ENCODE measurements at regions not wholly inside any gene's neighbourhood (a gene's known extent, or its start where the extent isn't known, plus 50 kb on each side); places are given as distances from the start of the nearest gene placed in this dataset.
A peak's percentile ranks its signal among the peaks of the same experiment; 100 is the strongest.

GRCh38 chr2:238973038-238973739 is 125.3 kb downstream of the TWIST2 start:
- H3K9me3 ChIP-seq (ENCODE audit: insufficient read depth, low read length), result 0 out of 2 replicates have a peak, but pooled peaks cover 5% of the 10 kb centered on the region
- TF ChIP-seq ZNF274 (IDR thresholded peaks at IDR 0.05; ENCODE audit: low read depth, low read length) (no peak), SUZ12 (IDR thresholded peaks at IDR 0.05; ENCODE audit: extremely low read depth, insufficient read depth, insufficient read length) (no peak), YY1 (IDR thresholded peaks at IDR 0.05; ENCODE audit: insufficient read depth, insufficient read length) (no peak)

GRCh38 chr2:238974081-238974480 is 126.2 kb downstream of the TWIST2 start:
- DNase-seq (ENCODE audit: low read depth, low spot score), result no peak
- peaks cover 7% of the 10 kb centered on the region for H3K4me1 ChIP-seq (ENCODE audit: insufficient read depth, insufficient read length)
- no peak overlapping the region for H3K9ac ChIP-seq (ENCODE audit: insufficient read length, low read depth)
- H3K9me3 ChIP-seq (ENCODE audit: insufficient read depth, low read length), result 0 out of 2 replicates have a peak, but pooled peaks cover 5% of the 10 kb centered on the region
- H3K27me3 ChIP-seq (ENCODE audit: insufficient read depth, insufficient read length), result peaks cover 5% of the 10 kb centered on the region
- H3K4me3 ChIP-seq (ENCODE audit: insufficient read length, low read depth), result no peak overlapping the region
- no peaks in the 10 kb centered on the region for H3K36me3 ChIP-seq (ENCODE audit: insufficient read depth, insufficient read length, low read length)
- TF ChIP-seq YY1 (IDR thresholded peaks at IDR 0.05; ENCODE audit: insufficient read depth, insufficient read length) (no peak), ZNF274 (IDR thresholded peaks at IDR 0.05; ENCODE audit: low read depth, low read length) (no peak), SUZ12 (IDR thresholded peaks at IDR 0.05; ENCODE audit: extremely low read depth, insufficient read depth, insufficient read length) (no peak)

More at GRCh38 chr2:238973038-238973739, 125.3 kb downstream of the TWIST2 start:
- peaks cover 7% of the 10 kb centered on the region for H3K4me1 ChIP-seq (ENCODE audit: insufficient read depth, insufficient read length)
- no peaks in the 10 kb centered on the region for H3K36me3 ChIP-seq (ENCODE audit: insufficient read depth, insufficient read length, low read length)
- DNase-seq (ENCODE audit: low read depth, low spot score), result no peak
- H3K4me3 ChIP-seq (ENCODE audit: insufficient read length, low read depth), result no peak overlapping the region
- no peak overlapping the region for H3K9ac ChIP-seq (ENCODE audit: insufficient read length, low read depth)
- peaks cover 5% of the 10 kb centered on the region for H3K27me3 ChIP-seq (ENCODE audit: insufficient read depth, insufficient read length)

- Histone ChIP-seq H3K9ac (ENCODE audit: insufficient read length, low read depth) (no peak overlapping the region), H3K36me3 (ENCODE audit: insufficient read depth, insufficient read length, low read length) (no peaks in the 10 kb centered on the region), H3K27me3 (ENCODE audit: insufficient read depth, insufficient read length) (peaks cover 5% of the 10 kb centered on the region), H3K4me1 (ENCODE audit: insufficient read depth, insufficient read length) (peaks cover 7% of the 10 kb centered on the region), H3K9me3 (ENCODE audit: insufficient read depth, low read length) (peaks cover 6% of the 10 kb centered on the region; the same call in 1 of the 2 replicates), H3K4me3 (ENCODE audit: insufficient read length, low read depth) (no peak overlapping the region)
- no peak for TF ChIP-seq YY1 (IDR thresholded peaks at IDR 0.05; ENCODE audit: insufficient read depth, insufficient read length)
- TF ChIP-seq ZNF274 (IDR thresholded peaks at IDR 0.05; ENCODE audit: low read depth, low read length), result no peak
- TF ChIP-seq SUZ12 (IDR thresholded peaks at IDR 0.05; ENCODE audit: extremely low read depth, insufficient read depth, insufficient read length), result no peak
- peak; percentile 48 for DNase-seq (ENCODE audit: low read depth, low spot score)
These were observed 126.7 kb downstream of the TWIST2 start for GRCh38 chr2:238974501-238975166.

GRCh38 chr2:238975408-238975807 is 127.5 kb downstream of the TWIST2 start:
- Histone ChIP-seq H3K4me1 (ENCODE audit: insufficient read depth, insufficient read length) (peaks cover 7% of the 10 kb centered on the region), H3K36me3 (ENCODE audit: insufficient read depth, insufficient read length, low read length) (no peaks in the 10 kb centered on the region), H3K4me3 (ENCODE audit: insufficient read length, low read depth) (no peak overlapping the region), H3K27me3 (ENCODE audit: insufficient read depth, insufficient read length) (peaks cover 5% of the 10 kb centered on the region), H3K9me3 (ENCODE audit: insufficient read depth, low read length) (peaks cover 10% of the 10 kb centered on the region; the same call in 1 of the 2 replicates), H3K9ac (ENCODE audit: insufficient read length, low read depth) (no peak overlapping the region)
- DNase-seq (ENCODE audit: low read depth, low spot score), result no peak
- TF ChIP-seq ZNF274 (IDR thresholded peaks at IDR 0.05; ENCODE audit: low read depth, low read length) (no peak), SUZ12 (IDR thresholded peaks at IDR 0.05; ENCODE audit: extremely low read depth, insufficient read depth, insufficient read length) (no peak), YY1 (IDR thresholded peaks at IDR 0.05; ENCODE audit: insufficient read depth, insufficient read length) (no peak)

GRCh38 chr2:238978497-238978896 is 130.6 kb downstream of the TWIST2 start:
- Histone ChIP-seq H3K9me3 (ENCODE audit: insufficient read depth, low read length) (peaks cover 15% of the 10 kb centered on the region; the same call in 1 of the 2 replicates), H3K4me1 (ENCODE audit: insufficient read depth, insufficient read length) (peaks cover 4% of the 10 kb centered on the region)
- no peak for DNase-seq (ENCODE audit: low read depth, low spot score)

GRCh38 chr2:238979636-238980035 is 131.8 kb downstream of the TWIST2 start:
- no peaks in the 10 kb centered on the region for H3K27me3 ChIP-seq (ENCODE audit: insufficient read depth, insufficient read length)
- H3K9ac ChIP-seq (ENCODE audit: insufficient read length, low read depth), result no peak overlapping the region
- H3K36me3 ChIP-seq (ENCODE audit: insufficient read depth, insufficient read length, low read length), result no peaks in the 10 kb centered on the region
- no peak for DNase-seq (ENCODE audit: low read depth, low spot score)
- H3K9me3 ChIP-seq (ENCODE audit: insufficient read depth, low read length), result peaks cover 15% of the 10 kb centered on the region; the same call in 1 of the 2 replicates
- H3K4me3 ChIP-seq (ENCODE audit: insufficient read length, low read depth), result no peak overlapping the region
- no peak for TF ChIP-seq ZNF274 (IDR thresholded peaks at IDR 0.05; ENCODE audit: low read depth, low read length)
- H3K4me1 ChIP-seq (ENCODE audit: insufficient read depth, insufficient read length), result peaks cover 3% of the 10 kb centered on the region

More at GRCh38 chr2:238978497-238978896, 130.6 kb downstream of the TWIST2 start:
- TF ChIP-seq ZNF274 (IDR thresholded peaks at IDR 0.05; ENCODE audit: low read depth, low read length) (no peak), YY1 (IDR thresholded peaks at IDR 0.05; ENCODE audit: insufficient read depth, insufficient read length) (no peak), SUZ12 (IDR thresholded peaks at IDR 0.05; ENCODE audit: extremely low read depth, insufficient read depth, insufficient read length) (no peak)
- Histone ChIP-seq H3K4me3 (ENCODE audit: insufficient read length, low read depth) (no peak overlapping the region), H3K27me3 (ENCODE audit: insufficient read depth, insufficient read length) (no peaks in the 10 kb centered on the region), H3K9ac (ENCODE audit: insufficient read length, low read depth) (no peak overlapping the region), H3K36me3 (ENCODE audit: insufficient read depth, insufficient read length, low read length) (no peaks in the 10 kb centered on the region)

- Histone ChIP-seq H3K9me3 (ENCODE audit: insufficient read depth, low read length) (peaks cover 5% of the 10 kb centered on the region; the same call in 1 of the 2 replicates), H3K9ac (ENCODE audit: insufficient read length, low read depth) (no peak overlapping the region), H3K4me1 (ENCODE audit: insufficient read depth, insufficient read length) (peaks cover 12% of the 10 kb centered on the region), H3K4me3 (ENCODE audit: insufficient read length, low read depth) (no peak overlapping the region), H3K36me3 (ENCODE audit: insufficient read depth, insufficient read length, low read length) (no peaks in the 10 kb centered on the region), H3K27me3 (ENCODE audit: insufficient read depth, insufficient read length) (no peaks in the 10 kb centered on the region)
- no peak for DNase-seq (ENCODE audit: low read depth, low spot score)
- no peak for TF ChIP-seq YY1 (IDR thresholded peaks at IDR 0.05; ENCODE audit: insufficient read depth, insufficient read length)
- no peak for TF ChIP-seq ZNF274 (IDR thresholded peaks at IDR 0.05; ENCODE audit: low read depth, low read length)
- no peak for TF ChIP-seq SUZ12 (IDR thresholded peaks at IDR 0.05; ENCODE audit: extremely low read depth, insufficient read depth, insufficient read length)
These were observed 137.3 kb downstream of the TWIST2 start for GRCh38 chr2:238985041-238985729.
